ENCODE measurements at regions not wholly inside any gene's neighbourhood (a gene's known extent, or its start where the extent isn't known, plus 50 kb on each side); places are given as distances from the start of the nearest gene placed in this dataset.

DNA sequence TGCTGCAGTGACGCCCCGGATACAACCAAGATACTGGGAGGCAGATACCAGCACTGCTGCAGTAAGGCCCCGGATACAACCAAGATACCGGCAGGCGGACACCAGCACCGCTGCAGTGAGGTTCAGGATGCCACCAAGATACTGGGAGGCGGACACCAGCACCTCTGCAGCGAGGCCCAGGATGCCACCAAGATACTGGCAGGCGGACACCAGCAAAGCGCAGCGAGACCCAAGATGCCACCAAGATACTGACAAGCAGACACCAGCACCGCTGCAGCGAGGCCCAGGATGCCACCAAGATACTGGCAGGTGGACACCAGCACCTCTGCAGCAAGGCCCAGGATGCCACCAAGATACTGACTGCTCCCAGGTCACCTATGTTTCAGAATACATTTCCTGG is 225.2 kb downstream of the BRD1 start:
- CTCF ChIA-PET = no interaction called here
- POLR2A ChIA-PET = no interaction called here
- TF ChIP-seq, protein P1, sequence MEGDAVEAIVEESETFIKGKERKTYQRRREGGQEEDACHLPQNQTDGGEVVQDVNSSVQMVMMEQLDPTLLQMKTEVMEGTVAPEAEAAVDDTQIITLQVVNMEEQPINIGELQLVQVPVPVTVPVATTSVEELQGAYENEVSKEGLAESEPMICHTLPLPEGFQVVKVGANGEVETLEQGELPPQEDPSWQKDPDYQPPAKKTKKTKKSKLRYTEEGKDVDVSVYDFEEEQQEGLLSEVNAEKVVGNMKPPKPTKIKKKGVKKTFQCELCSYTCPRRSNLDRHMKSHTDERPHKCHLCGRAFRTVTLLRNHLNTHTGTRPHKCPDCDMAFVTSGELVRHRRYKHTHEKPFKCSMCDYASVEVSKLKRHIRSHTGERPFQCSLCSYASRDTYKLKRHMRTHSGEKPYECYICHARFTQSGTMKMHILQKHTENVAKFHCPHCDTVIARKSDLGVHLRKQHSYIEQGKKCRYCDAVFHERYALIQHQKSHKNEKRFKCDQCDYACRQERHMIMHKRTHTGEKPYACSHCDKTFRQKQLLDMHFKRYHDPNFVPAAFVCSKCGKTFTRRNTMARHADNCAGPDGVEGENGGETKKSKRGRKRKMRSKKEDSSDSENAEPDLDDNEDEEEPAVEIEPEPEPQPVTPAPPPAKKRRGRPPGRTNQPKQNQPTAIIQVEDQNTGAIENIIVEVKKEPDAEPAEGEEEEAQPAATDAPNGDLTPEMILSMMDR (IDR thresholded peaks at IDR 0.05; ENCODE audit: insufficient read depth, low read depth, low read length) = no peak
- no peak overlapping the region for H3K4me3 ChIP-seq (ENCODE audit: low read depth, low read length)
- no peak for DNase-seq (ENCODE audit: low read depth)
- H3K36me3 ChIP-seq (ENCODE audit: control insufficient read depth, insufficient read depth, low read length) = no peaks in the 10 kb centered on the region
- H3K27me3 ChIP-seq (ENCODE audit: control insufficient read depth, insufficient read depth, low read length) = no peaks in the 10 kb centered on the region

DNA sequence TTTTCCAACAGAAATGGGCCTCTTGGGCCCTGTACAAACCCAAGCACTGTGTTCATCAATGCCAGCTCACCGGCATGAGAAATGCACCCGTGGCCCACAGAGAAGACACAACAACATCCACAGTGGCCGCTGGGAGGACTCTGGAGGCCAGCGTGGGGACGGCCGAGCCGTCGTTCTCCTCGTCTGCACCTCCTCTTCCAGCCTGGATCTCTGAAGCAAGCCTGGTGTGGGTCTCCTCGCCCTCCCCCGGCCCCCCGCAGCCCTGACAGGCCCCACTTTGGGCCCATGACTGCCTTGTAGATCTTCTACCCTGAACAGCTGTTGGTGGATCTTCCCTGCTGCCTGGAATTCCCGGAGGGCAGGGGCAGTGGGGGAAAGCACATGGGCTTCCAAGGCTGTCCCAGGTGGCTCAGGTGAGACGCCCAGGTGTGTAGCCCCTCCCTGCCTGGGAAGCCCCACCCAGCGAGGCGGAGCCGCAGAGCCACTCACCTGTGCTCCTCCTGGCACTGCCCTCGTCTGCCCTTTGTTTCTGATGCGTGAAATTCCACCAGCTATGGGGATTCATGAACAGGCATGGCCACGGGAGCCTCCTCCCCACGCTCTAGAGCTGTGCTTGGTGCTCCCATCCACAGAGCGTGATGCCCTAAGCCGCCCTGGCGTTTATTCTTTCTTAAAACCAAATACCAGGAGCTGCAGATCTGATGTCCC is 225.9 kb downstream of the BRD1 start:
- ChIA-PET POLR2A (no interaction called here), CTCF (no interaction called here)
- no peaks in the 10 kb centered on the region for H3K27me3 ChIP-seq (ENCODE audit: control insufficient read depth, insufficient read depth, low read length)
- no peak for DNase-seq (ENCODE audit: low read depth)
- no peak overlapping the region for H3K4me3 ChIP-seq (ENCODE audit: low read depth, low read length)
- no peaks in the 10 kb centered on the region for H3K36me3 ChIP-seq (ENCODE audit: control insufficient read depth, insufficient read depth, low read length)
- TF ChIP-seq, protein P1 (IDR thresholded peaks at IDR 0.05; ENCODE audit: insufficient read depth, low read depth, low read length) = no peak

DNA sequence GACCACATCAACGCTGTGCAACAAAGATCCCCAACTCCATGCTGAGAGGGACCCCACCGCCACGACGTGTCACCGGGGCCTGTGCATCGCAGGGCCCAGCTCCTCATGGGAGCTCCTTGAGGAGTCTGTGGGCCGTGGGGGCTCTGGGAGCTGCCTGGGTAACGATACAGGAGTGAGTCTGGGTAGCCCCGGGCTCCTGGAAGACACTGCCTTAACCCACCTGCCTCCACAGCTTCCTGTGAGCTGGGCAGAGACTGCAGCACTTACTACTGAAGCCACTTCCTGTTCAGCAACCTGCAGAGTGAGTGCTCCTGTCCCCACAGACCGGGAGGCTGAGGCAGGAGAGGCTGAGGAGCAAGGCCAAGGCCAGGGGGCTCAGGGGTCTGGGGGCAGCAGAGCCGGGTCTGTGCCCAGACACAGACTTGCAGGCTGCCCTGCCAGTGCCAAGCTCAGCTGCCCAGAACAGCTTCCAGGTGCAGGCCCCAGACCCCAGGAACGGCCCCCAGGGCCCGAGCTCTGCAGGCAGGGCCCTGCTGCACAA is 226.7 kb downstream of the BRD1 start:
- Histone ChIP-seq H3K27me3 (ENCODE audit: control insufficient read depth, insufficient read depth, low read length) (no peaks in the 10 kb centered on the region), H3K4me3 (ENCODE audit: low read depth, low read length) (no peak overlapping the region), H3K36me3 (ENCODE audit: control insufficient read depth, insufficient read depth, low read length) (no peaks in the 10 kb centered on the region)
- POLR2A ChIA-PET = no interaction called here
- no peak for DNase-seq (ENCODE audit: low read depth)
- CTCF ChIA-PET = no interaction called here
- TF ChIP-seq, protein P1 (IDR thresholded peaks at IDR 0.05; ENCODE audit: insufficient read depth, low read depth, low read length) = no peak

DNA sequence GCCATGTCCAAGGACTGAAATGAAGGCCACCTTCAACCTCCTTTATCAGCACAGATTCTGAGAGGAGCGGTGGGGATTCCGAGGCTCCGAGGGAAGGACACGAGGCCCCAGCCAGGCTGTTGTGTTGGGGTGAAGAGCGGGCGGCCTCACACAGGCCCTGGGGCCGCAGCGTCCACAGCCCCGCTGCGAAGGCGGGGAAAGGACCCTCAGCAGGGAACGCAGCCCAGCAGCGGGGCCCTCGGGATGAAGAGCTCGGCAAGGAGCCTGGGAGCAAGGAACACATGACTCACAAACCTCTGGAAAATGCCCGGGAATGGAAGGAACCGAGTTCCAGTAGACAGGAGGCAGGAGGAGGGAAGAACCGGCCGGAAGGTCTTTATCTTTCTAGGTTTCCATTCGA is 227.2 kb downstream of the BRD1 start:
- DNase-seq (ENCODE audit: low read depth) = no peak
- H3K27me3 ChIP-seq (ENCODE audit: control insufficient read depth, insufficient read depth, low read length) = no peaks in the 10 kb centered on the region
- TF ChIP-seq, protein P1 (IDR thresholded peaks at IDR 0.05; ENCODE audit: insufficient read depth, low read depth, low read length) = no peak
- ChIA-PET CTCF (no interaction called here), POLR2A (no interaction called here)
- H3K36me3 ChIP-seq (ENCODE audit: control insufficient read depth, insufficient read depth, low read length) = no peaks in the 10 kb centered on the region
- no peak overlapping the region for H3K4me3 ChIP-seq (ENCODE audit: low read depth, low read length)

DNA sequence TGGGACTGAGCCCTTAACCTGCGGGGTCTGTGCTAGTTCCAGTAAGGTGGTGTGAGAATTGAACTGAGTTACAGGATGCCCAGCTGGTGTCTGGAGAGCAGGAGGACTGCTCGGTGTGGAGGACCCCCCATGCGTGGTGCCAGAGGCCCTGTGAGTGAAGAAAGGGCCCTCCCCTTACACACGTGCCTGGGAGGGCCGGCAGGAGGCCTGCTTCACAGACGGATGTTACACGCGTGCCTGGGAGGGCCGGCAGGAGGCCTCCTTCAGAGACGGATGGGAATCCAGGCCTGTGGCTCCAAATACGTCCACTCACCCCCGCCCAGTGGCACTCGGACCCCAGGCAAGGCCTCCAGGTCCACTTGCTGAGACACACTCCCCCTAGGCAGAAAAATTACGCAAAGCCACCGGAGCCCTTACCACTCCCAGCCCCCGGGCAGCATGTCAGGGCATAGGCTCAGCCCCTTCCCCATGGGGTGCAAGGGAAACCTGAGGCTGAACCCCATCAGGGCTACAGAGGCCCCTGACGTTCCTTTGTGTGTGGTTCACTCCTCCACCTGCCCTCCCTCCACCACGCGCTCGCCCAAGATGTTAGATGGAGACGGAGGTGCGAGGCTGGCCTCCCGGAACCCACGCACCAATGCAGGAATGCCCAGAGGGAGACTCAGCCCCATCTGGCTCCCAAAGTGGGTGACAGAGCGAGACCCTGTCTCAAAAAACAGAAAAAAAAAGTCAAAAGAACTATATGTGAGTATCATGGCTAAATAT is 227.8 kb downstream of the BRD1 start:
- H3K4me3 ChIP-seq (ENCODE audit: low read depth, low read length) = no peak overlapping the region
- H3K27me3 ChIP-seq (ENCODE audit: control insufficient read depth, insufficient read depth, low read length) = no peaks in the 10 kb centered on the region
- ChIA-PET POLR2A (no interaction called here), CTCF (no interaction called here)
- TF ChIP-seq, protein P1 (IDR thresholded peaks at IDR 0.05; ENCODE audit: insufficient read depth, low read depth, low read length) = no peak
- H3K36me3 ChIP-seq (ENCODE audit: control insufficient read depth, insufficient read depth, low read length) = no peaks in the 10 kb centered on the region
- no peak for DNase-seq (ENCODE audit: low read depth)

Measured in BJ (cell line).